PC-3 (cell line): ENCODE measurements at regions not wholly inside any gene's neighbourhood (a gene's known extent, or its start where the extent isn't known, plus 50 kb on each side); places are given as distances from the start of the nearest gene placed in this dataset.

Experiments used
- CTCF ChIP-seq: fragments of 300-600 bp; sonication (generic); conservative IDR thresholded peaks from 2 replicates; pipeline ENCODE4 v1.5.1; 2017; ENCODE audit warnings: antibody characterized with exemption, low read depth, mild to moderate bottlenecking, low read length
- EZH2phosphoT487 ChIP-seq: fragments of 300-600 bp; sonication (generic); IDR thresholded peaks from 2 replicates; pipeline ENCODE4 v1.6.1; 2018; ENCODE audit warnings: mild to moderate bottlenecking, antibody characterized with exemption, low read length, borderline replicate concordance

GRCh38 chr6:140718021-140718420 is 1343.6 kb upstream of the CITED2 start:
- TF ChIP-seq CTCF (no peak), EZH2phosphoT487 (no peak)
